Prostate gland (tissue), 2 donors: ENCODE measurements at regions not wholly inside any gene's neighbourhood (a gene's known extent, or its start where the extent isn't known, plus 50 kb on each side); places are given as distances from the start of the nearest gene placed in this dataset.

Source experiments
- DNase-seq: peaks from one replicate; pipeline ENCODE4 v3.0.0-alpha.2; 2019; ENCODE audit warnings: low spot score
- H3K27ac ChIP-seq, 2 donors: fragments of 200-600 bp; sonication (generic); 2 replicates each; pipeline ENCODE4 v1.5.1; 2017 to 2019
- H3K27me3 ChIP-seq: fragments of 200-600 bp; sonication (generic); replicated peaks from 2 replicates; pipeline ENCODE4 v1.5.1; 2019; ENCODE audit not compliant: insufficient read depth
- H3K36me3 ChIP-seq, 2 donors: fragments of 200-600 bp; sonication (generic); 1 replicate in 1 of 2; 2 replicates in 1 of 2; pipeline versions ENCODE4 v1.5.1 to v1.8.1; 2017 to 2019
- H3K4me1 ChIP-seq: fragments of 200-600 bp; sonication (generic); replicated peaks from 2 replicates; pipeline ENCODE4 v1.5.1; 2019
- H3K4me3 ChIP-seq, 2 donors: fragments of 200-600 bp; sonication (generic); 2 replicates each; pipeline ENCODE4 v1.5.1; 2017 to 2019
- H3K9me3 ChIP-seq: fragments of 200-600 bp; sonication (generic); 2 replicates; pipeline ENCODE4 v1.5.1; 2017
- CTCF ChIP-seq, 4 experiments: fragments of 200-600 bp in 2 of 4; fragments of 450-650 bp in 2 of 4; sonication (generic) in 2 of 4; IDR thresholded peaks; 1 replicate in 3 of 4; 2 replicates in 1 of 4; pipeline ENCODE4 v1.5.1; 2016 to 2019; ENCODE audit warnings: antibody characterized with exemption in 4 of 4, mild to moderate bottlenecking in 2 of 4, moderate library complexity in 2 of 4
- POLR2A ChIP-seq: fragments of 450-650 bp; IDR thresholded peaks from one replicate; pipeline ENCODE4 v1.6.1; 2016; ENCODE audit warnings: antibody characterized with exemption, mild to moderate bottlenecking
- POLR2AphosphoS5 ChIP-seq: sonication (generic); formaldehyde crosslinking; IDR thresholded peaks from one replicate; pipeline ENCODE4 v1.6.1; 2017; ENCODE audit warnings: antibody characterized with exemption
- WGBS: methylation state at CpG from one replicate; pipeline ENCODE4 v1.1.5; 2018; 5-methylcytosine and 5-hydroxymethylcytosine counted together
- intact Hi-C: fragments of 100-400 bp; cut with DNase I; formaldehyde crosslinking; loops from one replicate; pipeline ENCODE4 v1.14.2; 2022

- 88% methylated on average over 14 of the region's 14 CpGs for WGBS
- TF ChIP-seq POLR2AphosphoS5 (no peak), POLR2A (no peak), CTCF (IDR thresholded peaks at IDR 0.05) (no peak)
- intact Hi-C loops = no loop called here
- Histone ChIP-seq H3K27me3 (no peaks in the 10 kb centered on the region), H3K9me3 (no peaks in the 10 kb centered on the region), H3K4me3 (no peak overlapping the region), H3K36me3 (no peaks in the 10 kb centered on the region), H3K4me1 (no peaks in the 10 kb centered on the region), H3K27ac (no peak overlapping the region)
- DNase-seq = no peak
Measured at GRCh38 chr2:602571-603359, 74.4 kb downstream of the TMEM18 start.

DNA sequence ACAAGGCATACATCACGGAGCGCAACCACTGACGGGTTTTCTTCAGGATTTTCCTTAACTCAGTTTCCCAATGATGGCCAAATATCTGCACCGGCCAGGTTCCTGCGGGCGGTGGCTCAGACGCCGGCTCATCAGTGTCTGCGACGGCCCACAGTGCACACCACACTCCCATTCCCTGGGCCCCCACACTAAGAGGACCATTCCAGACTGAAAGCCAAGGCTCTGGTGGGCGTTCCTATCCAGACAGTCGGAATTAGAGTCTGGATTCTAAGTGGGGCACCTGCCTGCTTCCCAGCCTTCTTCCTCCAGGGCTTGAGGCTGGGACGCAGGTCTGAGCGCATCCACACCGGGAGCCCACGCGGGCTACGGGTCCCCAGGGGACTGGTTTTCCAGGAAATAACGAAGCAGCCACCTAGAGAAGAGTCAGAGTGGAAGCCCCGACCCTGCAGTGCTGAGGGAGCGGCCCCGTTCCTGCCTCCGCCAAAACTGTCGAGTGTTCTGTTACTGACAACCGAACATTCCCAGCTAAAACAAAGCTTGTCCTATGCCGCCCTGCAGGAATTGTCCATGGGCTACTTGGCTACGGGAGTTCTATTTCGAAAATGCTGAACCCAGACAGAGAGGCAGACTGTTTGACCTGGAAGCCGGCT lies 75.3 kb downstream of the TMEM18 start:
- no peak overlapping the region for H3K27ac ChIP-seq
- H3K4me3 ChIP-seq = no peak overlapping the region
- DNase-seq = no peak
- 89% methylated on average over 29 of the region's 29 CpGs for WGBS
- intact Hi-C loops = no loop called here
- no peaks in the 10 kb centered on the region for H3K27me3 ChIP-seq
- TF ChIP-seq POLR2AphosphoS5 = no peak
- no peak for TF ChIP-seq CTCF (IDR thresholded peaks at IDR 0.05)
- TF ChIP-seq POLR2A = no peak
- no peaks in the 10 kb centered on the region for H3K4me1 ChIP-seq
- no peaks in the 10 kb centered on the region for H3K9me3 ChIP-seq
- H3K36me3 ChIP-seq = no peaks in the 10 kb centered on the region

DNA sequence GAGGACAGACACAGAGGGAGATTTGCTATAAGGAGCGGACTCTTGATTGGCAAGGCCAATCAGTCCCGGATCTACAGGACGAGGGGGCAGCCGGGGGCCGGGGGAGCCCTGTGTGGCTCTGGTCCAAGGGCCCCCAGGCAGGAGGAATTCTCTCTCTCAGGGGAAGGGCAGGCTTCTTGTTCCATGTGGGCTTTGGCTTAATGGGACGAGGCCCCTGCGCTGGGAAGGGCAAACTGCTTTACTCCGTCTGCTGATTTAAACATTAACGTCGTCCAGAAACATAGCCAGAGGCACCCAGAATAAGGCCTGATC lies 75.9 kb downstream of the TMEM18 start:
- no peak for DNase-seq
- no peak for TF ChIP-seq POLR2AphosphoS5
- TF ChIP-seq POLR2A = no peak
- no peak for TF ChIP-seq CTCF (IDR thresholded peaks at IDR 0.05)
- Histone ChIP-seq H3K9me3 (no peaks in the 10 kb centered on the region), H3K27ac (no peak overlapping the region), H3K36me3 (no peaks in the 10 kb centered on the region), H3K4me1 (no peaks in the 10 kb centered on the region), H3K4me3 (no peak overlapping the region), H3K27me3 (no peaks in the 10 kb centered on the region)
- 93% methylated on average over 10 of the region's 10 CpGs for WGBS
- intact Hi-C loops = no loop called here

- Histone ChIP-seq H3K4me1 (no peaks in the 10 kb centered on the region), H3K4me3 (no peak overlapping the region), H3K27ac (no peak overlapping the region), H3K27me3 (no peaks in the 10 kb centered on the region), H3K9me3 (no peaks in the 10 kb centered on the region), H3K36me3 (no peaks in the 10 kb centered on the region)
- TF ChIP-seq POLR2AphosphoS5 (no peak), POLR2A (no peak), CTCF (IDR thresholded peaks at IDR 0.05) (no peak)
- no peak for DNase-seq
- 86% methylated on average over 23 of the region's 23 CpGs for WGBS
- intact Hi-C loops = no loop called here
Measured at GRCh38 chr2:600542-601386, 76.4 kb downstream of the TMEM18 start.
